ENCODE measurements at regions not wholly inside any gene's neighbourhood (a gene's known extent, or its start where the extent isn't known, plus 50 kb on each side); places are given as distances from the start of the nearest gene placed in this dataset.

DNA sequence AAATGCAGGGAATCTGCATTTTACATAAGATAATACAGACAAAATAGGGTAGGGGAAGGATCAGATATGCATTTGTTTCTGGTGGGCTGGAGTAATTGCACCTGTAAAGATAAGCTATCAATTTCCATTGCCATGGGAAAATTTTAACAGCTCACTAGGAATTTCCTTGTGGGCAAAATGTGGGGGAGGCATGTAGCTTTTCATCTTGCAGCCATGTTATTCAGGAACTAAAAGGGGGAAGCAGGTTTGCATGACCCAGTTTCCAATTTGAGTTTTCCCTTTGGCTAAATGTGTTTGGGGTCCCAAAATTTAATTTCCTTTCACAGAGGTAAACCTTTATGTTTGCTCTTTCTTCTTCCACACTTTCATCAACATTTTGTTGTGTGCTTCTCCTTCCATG lies 624.4 kb downstream of the NYAP2 start:
- TF ChIP-seq, protein P1, sequence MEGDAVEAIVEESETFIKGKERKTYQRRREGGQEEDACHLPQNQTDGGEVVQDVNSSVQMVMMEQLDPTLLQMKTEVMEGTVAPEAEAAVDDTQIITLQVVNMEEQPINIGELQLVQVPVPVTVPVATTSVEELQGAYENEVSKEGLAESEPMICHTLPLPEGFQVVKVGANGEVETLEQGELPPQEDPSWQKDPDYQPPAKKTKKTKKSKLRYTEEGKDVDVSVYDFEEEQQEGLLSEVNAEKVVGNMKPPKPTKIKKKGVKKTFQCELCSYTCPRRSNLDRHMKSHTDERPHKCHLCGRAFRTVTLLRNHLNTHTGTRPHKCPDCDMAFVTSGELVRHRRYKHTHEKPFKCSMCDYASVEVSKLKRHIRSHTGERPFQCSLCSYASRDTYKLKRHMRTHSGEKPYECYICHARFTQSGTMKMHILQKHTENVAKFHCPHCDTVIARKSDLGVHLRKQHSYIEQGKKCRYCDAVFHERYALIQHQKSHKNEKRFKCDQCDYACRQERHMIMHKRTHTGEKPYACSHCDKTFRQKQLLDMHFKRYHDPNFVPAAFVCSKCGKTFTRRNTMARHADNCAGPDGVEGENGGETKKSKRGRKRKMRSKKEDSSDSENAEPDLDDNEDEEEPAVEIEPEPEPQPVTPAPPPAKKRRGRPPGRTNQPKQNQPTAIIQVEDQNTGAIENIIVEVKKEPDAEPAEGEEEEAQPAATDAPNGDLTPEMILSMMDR (conservative IDR thresholded peaks at IDR 0.05; ENCODE audit: low read depth, low read length) = no peak
- no peak for TF ChIP-seq EZH2 (IDR thresholded peaks at IDR 0.05; ENCODE audit: borderline replicate concordance, low read depth, low read length, poor library complexity, severe bottlenecking)

Measured in A673 (cell line).